H54 (cell line): ENCODE measurements at regions not wholly inside any gene's neighbourhood (a gene's known extent, or its start where the extent isn't known, plus 50 kb on each side); places are given as distances from the start of the nearest gene placed in this dataset.

ENCODE experiments used
- DNase-seq: peaks from one replicate; pipeline ENCODE4 v3.0.0; 2011; ENCODE audit warnings: low spot score, mixed read lengths; ENCODE audit not compliant: insufficient read length
- FAIRE-seq: peaks from 3 replicates; lab custom pipeline; 2011; peaks lifted over from hg19 to GRCh38; lab: Jason Lieb, UNC
- POLR2A ChIP-seq: IDR thresholded peaks from 2 replicates; pipeline ENCODE4 v1.6.1; 2011; ENCODE audit warnings: low read depth, mild to moderate bottlenecking, low read length

DNA sequence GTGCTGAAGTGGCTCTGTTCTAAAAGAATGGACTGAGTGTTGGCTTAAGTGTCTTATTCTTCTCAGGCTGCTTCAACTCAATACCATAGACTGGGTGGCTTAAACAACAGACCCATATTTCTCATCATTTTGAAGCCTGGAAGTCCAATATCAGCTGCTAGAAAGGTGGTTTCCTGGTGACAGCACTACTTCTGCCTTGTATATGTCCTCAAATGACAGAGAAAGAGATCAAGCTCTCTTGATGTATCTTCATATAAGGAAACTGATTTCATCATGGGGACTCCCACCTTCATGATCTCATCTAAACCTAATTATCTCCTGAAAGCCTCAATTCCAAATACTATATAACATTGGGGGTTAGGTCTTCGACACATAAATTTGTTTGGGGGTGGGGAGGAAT is 449.7 kb upstream of the DSEL start:
- no peak for TF ChIP-seq POLR2A
- FAIRE-seq (no peak), DNase-seq (no peak)

- FAIRE-seq (no peak), DNase-seq (no peak)
- TF ChIP-seq POLR2A: no peak
These were observed 447.9 kb upstream of the DSEL start for GRCh38 chr18:67964462-67964861.

DNA sequence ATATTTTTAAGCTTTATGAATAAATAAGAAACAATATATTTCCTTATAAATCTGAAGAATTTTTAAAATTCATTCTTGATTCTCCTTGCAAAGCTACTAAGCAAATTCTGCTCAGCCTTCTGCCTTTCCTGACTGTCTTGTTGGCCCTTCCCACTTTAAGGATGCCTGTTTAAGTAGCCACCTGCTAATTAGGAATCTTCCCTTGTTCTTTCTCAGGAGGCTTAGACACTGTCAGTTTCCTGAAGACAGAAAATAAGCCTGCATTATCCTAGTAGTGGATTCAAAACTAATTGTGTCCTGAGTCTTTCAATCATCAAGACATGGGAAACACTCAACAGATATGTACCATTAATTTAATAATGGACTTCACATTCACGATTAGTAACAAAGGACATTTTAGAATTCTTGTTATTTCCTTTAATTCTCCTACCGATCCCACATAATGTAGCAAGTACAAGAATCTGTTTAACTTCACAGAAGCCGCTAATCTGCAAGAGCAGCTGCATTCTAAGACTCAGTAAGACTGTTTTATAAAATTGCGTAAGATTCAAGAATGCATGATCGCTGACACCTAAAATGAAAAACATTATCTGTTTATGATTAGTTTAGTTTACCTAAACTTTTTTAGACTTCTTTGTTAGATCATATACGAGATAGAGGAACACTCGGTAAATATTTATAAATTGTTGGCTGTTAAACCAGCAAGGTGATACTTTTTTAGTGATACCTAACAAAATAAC is 445.4 kb upstream of the DSEL start:
- FAIRE-seq (no peak), DNase-seq (no peak)

GRCh38 chr18:67957684-67958083 is 441.2 kb upstream of the DSEL start:
- no peak for TF ChIP-seq POLR2A
- no peak for DNase-seq
- no peak for FAIRE-seq

More for the DNA sequence above, 445.4 kb upstream of the DSEL start:
- TF ChIP-seq POLR2A: no peak

DNA sequence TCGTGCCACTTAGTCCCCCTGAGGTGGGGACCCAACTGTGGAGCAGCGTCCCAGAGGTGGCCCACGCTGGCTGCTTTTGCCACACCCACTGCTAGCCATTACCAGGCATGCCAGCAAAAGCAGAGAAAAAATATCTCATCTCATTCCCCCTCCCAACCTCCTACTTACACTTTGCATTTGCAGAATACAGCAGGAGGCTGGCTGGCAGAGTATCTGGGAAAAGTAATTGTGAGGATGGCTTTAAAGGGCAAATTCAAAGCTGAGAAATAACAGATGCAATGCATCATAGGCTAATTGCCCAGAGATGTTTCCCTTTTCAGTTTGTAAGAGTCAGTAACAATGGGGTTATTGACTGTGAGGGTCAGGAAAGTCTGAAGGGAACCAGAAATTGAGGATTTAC is 438.1 kb upstream of the DSEL start:
- FAIRE-seq: no peak
- no peak for TF ChIP-seq POLR2A
- no peak for DNase-seq

- DNase-seq: no peak
- no peak for FAIRE-seq
- no peak for TF ChIP-seq POLR2A
These were observed 434.6 kb upstream of the DSEL start for GRCh38 chr18:67951137-67951536.

DNA sequence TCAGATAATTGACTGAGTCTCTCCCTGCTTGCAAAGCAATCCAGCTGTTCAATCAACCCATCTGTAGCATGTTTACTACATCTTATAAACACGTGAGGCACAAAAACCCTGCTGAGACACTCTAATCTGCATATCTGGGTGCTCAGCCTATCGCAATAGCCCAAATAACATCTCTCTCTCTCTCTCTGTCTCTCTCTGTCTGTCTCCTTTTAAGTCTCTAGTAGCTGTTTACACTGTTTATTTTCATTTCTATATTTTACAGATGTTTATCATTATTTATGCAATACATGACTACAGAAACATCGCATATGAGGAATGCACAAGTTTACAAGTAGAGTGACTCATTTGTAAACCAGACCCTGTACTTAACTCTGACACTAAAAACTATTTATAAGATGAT is 422.1 kb upstream of the DSEL start:
- no peak for TF ChIP-seq POLR2A
- DNase-seq (no peak), FAIRE-seq (no peak)

DNA sequence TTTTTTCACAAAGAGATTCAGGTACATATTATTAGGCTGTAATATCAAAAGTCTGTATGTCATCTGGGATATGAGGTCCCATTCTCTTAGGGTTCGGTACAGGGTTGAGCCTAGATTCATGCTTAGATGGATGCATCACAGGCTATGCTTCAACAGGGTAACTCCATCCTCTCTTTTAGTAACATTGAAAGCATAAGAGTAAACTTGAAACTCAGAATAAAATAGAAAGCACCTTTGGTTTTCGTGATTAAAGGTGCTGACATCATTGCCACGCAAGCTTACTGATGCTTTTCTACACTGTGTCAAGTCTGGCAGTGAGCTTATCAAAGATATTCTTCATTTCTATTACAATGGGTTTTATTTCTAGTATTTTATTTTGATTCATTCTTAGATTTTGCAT is 419.1 kb upstream of the DSEL start:
- no peak for TF ChIP-seq POLR2A
- no peak for FAIRE-seq

GRCh38 chr18:67933271-67933670 is 416.8 kb upstream of the DSEL start:
- no peak for TF ChIP-seq POLR2A
- FAIRE-seq: no peak
- no peak for DNase-seq

More for the DNA sequence above, 419.1 kb upstream of the DSEL start:
- DNase-seq: no peak

DNA sequence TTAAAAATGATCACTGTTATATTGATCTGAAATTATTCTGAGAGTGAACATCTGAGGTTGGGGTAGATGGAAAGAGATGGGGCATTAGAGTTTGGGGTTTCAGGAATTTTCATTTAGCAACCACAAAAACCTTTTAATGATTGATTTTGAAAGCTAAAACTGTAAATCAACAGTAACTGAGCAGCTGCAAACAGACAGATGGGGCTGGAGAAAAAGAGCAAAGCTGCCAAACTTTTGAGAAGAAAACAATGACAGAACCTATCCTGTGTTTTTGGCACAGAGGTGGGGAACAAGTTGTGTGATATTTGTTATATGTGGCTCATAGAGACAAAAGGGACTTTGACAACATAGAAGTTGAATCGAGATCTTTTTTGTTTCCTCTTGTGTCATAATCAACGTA is 415.8 kb upstream of the DSEL start:
- no peak for TF ChIP-seq POLR2A
- FAIRE-seq: no peak
- no peak for DNase-seq

- no peak for DNase-seq
- TF ChIP-seq POLR2A: no peak
- no peak for FAIRE-seq
These were observed 410.7 kb upstream of the DSEL start for GRCh38 chr18:67926929-67927864.

- FAIRE-seq: no peak
- TF ChIP-seq POLR2A: no peak
- no peak for DNase-seq
These were observed 408.1 kb upstream of the DSEL start for GRCh38 chr18:67924656-67925055.

- TF ChIP-seq POLR2A: no peak
- FAIRE-seq (no peak), DNase-seq (no peak)
These were observed 402.8 kb upstream of the DSEL start for GRCh38 chr18:67919316-67919715.

GRCh38 chr18:67916097-67916496 is 399.6 kb upstream of the DSEL start:
- TF ChIP-seq POLR2A: no peak
- no peak for FAIRE-seq
- DNase-seq: no peak

DNA sequence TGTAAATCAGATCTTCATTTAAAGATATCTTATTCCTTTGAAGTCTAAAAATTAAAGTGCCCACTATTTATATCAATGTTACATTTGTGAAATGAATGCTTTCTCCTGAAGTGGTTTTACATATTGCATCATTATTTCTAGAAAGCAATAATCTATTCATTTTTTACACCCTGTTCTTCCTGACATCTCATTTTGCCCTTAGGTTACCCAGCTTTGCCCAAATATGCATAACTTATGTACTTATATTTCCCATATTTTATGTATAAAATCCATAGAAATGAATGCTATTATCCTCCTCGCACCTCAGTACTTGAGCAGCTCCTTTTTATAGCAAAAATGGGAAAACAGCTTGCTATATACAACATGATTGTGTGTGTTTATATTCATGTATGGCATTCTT is 396.5 kb upstream of the DSEL start:
- FAIRE-seq (no peak), DNase-seq (no peak)
- no peak for TF ChIP-seq POLR2A
